Pons (tissue), 1 donor: ENCODE measurements at regions not wholly inside any gene's neighbourhood (a gene's known extent, or its start where the extent isn't known, plus 50 kb on each side); places are given as distances from the start of the nearest gene placed in this dataset.

Source experiments
- DNase-seq: peaks from one replicate; pipeline ENCODE4 v3.0.0-alpha.2; 2016; ENCODE audit warnings: low spot score

DNA sequence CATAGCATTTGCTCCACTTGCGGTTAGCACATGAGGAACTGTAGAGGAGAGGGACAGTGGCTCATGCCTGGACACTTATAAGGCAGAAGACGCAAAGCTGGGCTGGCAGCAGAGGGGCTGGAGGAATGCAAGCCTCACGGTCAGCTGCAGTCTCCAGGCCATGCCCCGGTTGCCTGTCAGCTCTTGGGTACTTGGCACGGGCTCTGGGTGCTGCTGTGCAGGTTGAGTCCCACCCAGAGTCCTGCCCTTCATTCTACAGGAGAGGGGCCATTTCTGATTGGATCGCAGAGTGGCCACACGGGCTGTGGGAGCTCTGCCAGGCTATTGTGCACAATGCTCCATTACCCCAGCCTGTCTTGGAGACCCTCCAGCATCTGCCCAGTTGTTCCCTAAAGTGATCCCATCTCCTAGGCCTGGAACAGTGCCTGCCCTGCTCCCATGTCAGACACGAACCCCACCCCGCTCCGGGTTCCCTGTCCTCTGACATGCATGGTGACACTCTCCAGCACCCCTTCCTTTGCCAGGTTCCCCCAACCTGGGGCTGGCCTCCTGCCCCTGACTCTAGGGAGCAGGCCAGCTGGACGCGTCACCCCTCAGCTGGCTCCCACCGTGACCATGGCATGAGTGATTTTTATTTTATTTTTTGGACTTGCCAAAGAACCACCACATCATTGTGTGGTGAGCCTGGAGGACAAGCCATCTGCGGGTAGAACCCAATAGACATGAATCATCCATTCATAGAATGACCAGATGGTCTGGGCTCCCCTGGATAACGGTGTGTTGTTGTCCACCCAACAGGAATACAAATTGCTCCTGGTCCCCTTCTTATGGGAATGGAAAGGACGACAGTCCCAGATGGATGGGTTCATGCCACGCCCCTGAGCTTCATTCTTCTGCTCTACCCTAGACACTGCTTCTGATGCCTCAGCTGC is 51.0 kb upstream of the KLF13 start:
- no peak for DNase-seq

DNA sequence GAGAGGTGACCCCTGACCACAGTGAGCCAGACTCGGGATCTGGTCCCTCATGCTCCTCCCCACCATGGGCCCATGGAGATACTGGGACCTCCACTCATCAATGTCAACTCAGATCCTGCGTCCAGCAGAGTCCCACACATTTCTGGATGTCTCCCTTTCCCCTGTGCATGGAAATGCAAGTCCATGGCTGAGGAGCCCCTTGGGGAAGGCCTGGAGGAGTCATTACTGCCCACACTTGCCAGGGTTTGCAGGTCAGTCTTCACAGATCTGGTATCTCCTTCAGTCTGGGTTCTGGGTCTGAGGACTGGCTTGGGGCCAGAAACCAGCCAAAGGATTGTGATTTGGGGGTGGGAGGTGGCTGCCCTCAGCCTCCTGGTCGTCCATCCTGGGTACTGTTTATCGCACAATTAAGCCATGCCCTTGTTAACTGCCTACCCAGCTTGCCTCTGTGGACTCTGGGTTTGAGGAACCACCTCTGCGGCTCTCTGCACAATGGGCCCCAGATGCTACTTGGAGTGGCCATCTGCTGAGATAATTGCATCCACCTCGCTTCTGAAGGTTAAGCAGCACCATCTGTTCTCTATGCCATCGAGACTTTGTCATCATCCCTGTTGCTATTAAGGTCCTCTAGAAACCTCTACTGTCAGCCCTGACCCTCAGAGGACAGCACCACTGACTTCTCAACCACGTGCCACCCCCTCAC is 49.9 kb upstream of the KLF13 start:
- no peak for DNase-seq
